ENCODE measurements at regions not wholly inside any gene's neighbourhood (a gene's known extent, or its start where the extent isn't known, plus 50 kb on each side); places are given as distances from the start of the nearest gene placed in this dataset.
A peak's percentile ranks its signal among the peaks of the same experiment; 100 is the strongest.
"Not testable (repeated sequence)": the region's sequence is repeated elsewhere in the genome, so short reads cannot be mapped to it uniquely, and the experiment has no call there.

DNA sequence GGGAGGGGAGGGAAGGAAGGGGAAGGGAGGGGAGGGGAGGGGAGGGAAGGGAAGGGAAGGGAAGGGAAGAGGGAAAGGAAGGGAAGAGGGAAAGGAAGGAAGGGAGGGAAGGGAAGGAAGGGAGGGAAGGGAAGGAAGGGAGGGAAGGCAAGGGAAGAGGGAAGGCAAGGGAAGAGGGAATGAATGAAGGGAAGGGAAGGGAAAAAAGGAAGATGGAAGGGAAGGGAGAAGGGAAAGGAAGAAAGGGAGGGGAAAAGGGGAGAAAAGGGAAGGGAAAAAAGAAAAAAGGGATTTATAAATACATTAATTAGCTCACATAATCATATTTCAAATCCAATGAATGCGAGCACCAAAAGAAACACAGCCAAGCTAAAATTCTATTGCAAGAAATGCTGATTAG is 202.9 kb upstream of the LRRTM4 start:
- DNase-seq = no peak

- DNase-seq = not testable (repeated sequence)
Measured at GRCh38 chr2:77734662-77735340, 212.6 kb upstream of the LRRTM4 start.

DNA sequence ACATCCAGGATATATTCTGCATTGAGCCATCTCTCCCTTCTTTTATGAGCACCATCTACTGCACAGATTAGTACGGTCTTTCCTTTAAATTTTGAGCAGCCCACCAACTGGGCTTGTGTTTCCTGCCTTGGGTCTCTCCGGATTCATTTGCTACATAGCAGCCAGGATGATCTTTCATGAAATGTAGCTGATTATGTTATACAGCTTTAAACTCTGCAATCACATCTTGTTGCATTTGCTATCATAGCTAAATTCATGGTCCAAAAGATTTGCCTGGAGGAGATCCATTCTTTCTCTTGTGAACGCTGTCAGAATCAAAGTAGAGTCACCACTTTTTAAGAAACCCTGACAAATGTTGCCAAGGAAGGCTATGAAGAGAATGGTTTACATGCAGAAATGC is 215.1 kb upstream of the LRRTM4 start:
- DNase-seq = no peak

DNA sequence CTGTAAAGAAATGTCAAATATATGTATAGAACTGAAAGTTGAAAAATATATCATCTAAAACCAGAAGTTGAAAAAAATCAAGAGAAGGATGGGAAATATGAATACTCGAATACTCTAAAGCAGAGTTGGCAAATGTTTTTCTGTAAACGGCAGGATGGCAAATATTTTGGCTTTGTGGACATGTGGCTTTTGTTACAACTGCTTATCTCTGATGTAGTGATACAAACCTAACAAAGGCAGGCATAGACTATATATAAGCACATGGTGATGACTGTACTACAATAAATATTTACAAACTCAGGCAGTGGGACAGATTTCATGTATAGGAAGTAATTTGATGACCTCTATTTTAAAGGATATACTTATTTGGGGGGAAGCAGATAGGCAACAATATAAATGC is 224.6 kb upstream of the LRRTM4 start:
- peak; percentile 2 for DNase-seq

DNA sequence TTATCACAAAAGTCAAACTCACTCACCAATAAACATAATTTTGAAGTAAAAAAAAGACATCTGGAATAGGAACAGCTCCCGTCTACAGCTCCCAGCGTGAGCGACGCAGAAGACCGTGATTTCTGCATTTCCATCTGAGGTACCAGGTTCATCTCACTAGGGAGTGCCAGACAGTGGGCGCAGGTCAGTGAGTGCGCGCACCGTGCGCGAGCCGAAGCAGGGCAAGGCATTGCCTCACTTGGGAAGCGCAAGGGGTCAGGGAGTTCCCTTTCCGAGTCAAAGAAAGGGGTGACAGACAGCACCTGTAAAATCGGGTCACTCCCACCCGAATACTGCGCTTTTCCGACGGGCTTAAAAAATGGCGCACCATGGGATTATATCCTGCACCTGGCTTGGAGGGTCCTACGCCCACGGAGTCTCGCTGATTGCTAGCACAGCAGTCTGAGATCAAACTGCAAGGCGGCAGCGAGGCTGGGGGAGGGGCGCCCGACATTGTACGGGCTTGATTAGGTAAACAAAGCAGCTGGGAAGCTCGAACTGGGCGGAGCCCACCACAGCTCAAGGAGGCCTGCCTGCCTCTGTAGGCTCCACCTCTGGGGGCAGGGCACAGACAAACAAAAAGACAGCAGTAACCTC is 231.7 kb upstream of the LRRTM4 start:
- DNase-seq = not testable (repeated sequence)

- no peak for DNase-seq
Measured at GRCh38 chr2:77767388-77768076, 245.4 kb upstream of the LRRTM4 start.

DNA sequence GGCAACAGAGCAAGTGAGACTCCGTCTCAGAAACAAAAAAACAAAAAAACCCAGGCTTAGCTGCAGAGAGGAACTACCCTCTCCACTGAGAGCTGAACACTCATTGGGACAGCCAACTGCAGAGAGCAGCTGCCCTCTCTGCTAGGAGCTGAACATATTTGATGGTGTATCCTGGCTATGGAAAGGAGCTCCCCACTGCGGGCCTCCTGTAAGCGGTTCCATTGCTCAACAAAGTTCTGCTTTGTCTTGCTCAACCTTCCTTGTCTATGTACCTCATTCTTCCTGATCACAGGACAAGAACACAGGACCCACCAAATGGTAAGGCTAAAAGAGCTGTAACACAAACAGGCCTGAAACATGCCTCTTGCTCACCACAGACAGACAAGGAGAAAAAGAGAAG is 246.3 kb upstream of the LRRTM4 start:
- DNase-seq = no peak

GRCh38 chr2:77778917-77779316 is 256.7 kb upstream of the LRRTM4 start:
- DNase-seq = no peak

- DNase-seq = not testable (repeated sequence)
Measured at GRCh38 chr2:77793500-77793899, 271.3 kb upstream of the LRRTM4 start.

- no peak for DNase-seq
Measured at GRCh38 chr2:77796397-77796796, 274.2 kb upstream of the LRRTM4 start.

DNA sequence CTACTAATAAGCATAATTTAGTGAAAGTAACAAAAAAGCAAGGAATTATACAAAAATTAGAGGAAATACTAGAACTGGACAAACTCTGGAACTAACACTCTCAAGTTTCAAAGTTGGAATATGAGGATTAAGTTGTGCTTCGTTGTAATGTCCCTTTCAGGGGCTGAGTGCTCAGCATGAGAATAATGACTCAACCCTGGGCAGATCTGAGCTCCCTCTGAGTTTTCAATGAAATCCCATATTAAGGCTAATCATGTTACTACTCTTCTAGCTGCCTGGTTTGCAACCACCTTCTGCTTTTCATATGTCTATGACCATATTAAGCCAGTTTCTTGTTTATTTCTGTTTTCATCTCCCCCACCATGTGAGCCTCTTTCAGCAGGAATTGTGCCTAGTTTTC is 274.9 kb upstream of the LRRTM4 start:
- no peak for DNase-seq

DNA sequence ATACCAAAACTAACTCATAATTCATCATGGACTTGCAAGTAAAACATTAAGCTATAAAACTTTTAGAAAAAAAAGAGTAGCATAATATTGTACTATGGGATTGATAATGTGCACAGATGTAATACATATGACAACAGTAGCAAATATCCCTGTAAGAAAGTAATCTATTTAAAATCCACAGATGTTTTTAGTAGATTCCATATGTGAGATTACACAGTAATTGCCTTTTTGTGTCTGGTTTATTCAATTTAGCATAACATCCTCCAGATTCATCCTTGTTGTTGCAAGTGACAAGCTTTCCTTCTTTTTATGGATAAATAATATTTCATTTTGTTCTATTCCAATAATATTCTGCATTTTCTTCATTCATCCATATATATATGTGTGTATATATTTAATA is 278.2 kb upstream of the LRRTM4 start:
- no peak for DNase-seq

DNA sequence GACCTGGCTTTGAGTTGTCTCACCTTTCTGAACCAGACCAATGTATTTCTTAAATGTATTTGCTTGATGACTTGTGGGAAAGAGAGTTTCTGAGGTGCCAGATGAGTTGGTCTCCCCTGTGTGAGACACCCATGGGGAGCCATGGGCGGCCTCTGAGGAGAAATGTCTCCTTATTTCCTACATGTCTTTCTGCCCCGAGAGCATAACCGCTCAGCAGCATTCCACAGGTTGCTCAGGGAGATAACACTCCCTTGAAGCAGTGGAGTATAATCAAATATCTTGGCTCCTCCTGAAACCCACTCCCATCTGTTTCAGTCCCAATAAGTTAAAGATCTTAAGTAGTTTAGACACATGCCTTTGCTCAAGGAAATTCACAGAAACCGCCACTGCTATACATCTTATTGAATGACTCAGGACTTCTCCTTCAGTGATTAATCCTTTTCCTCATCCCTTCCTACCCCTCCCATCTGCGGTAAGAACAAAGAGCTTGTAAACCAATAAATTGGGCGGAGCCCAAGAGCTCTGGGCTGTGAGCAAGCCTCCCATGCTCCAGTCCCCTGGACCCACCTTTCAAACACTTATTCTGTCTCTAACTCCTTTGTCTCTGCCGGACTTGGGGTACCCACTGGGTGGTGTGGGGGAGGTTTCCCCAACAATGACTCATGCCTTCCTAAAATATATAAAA is 285.5 kb upstream of the LRRTM4 start:
- no peak for DNase-seq

GRCh38 chr2:77808599-77808998 is 286.4 kb upstream of the LRRTM4 start:
- DNase-seq = no peak

DNA sequence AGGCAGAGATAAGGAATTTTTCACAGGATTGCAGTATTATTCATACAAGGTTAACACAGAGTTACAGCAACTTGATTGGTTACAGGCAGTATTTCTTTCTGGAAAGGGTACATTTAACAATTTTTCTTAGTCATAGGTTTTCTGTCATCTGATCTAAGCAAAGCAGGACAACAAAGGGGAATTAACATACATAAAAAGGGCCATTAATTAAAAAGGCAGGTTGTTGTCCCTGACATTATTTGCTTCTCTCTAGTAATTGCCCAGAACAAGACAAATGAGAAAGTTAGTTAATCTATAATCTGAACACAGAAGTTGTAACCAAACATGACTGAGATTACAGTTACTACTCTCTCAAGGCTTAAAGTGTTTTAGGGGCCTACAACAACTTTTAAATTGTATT is 291.4 kb upstream of the LRRTM4 start:
- DNase-seq = no peak

DNA sequence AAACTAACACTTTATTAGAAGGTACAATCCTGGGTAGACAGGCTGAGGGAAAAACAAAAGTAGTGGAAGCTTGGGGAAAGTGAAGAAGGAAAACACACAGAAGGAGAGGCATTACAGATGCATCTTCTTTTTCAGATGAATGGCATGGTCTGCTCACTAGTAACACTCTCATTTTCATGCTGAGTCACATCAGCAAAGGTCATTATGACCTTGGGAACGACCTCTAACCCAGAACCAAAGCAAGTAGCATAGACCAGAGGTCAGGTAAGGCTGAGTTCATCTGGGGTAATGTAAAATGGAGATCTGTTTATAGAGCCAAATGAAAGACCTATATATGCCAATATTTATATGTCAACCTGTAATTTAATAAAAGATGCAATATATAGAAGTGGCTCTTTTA is 294.4 kb upstream of the LRRTM4 start:
- DNase-seq = no peak

DNA sequence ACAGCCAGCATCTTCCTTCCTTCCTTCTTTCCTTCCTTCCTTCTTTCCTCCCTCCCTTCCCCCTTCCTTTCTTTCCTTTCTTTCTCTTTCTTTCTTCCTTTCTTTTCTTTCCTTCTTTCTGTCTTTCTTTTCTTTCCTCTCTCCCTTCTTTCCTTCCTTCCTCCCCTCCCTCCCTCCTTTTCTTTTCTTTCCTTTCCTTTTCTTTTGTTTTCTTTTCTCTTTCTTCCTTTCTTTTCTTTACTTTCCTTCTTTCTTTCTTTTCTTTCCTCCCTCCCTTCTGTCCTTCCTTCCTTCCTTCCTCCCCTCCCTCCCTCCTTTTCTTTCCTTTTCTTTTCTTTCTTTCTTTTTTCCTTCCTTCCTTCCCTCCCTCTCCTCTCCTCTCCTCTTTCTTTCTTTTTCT is 296.0 kb upstream of the LRRTM4 start:
- no peak for DNase-seq

DNA sequence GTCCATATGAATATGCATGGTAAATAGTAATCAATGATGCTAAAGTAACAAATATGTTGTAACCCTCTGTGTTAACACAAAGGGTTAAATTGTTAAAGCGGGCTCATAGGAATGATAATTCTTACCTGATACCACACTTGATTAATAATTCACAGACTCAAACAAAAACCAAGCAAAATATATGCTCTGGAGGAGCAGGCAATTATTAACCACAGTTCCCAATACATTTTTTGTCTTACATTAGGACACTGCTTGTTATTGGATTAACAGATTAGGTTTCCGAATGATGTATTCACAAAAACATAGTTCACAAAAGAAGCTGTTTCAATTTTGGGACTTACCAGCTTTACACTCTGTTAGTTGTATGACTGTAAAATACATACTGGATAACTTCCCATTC is 300.9 kb upstream of the LRRTM4 start:
- DNase-seq = no peak

- no peak for DNase-seq
Measured at GRCh38 chr2:77831060-77831459, 308.9 kb upstream of the LRRTM4 start.

- no peak for DNase-seq
Measured at GRCh38 chr2:77831471-77831870, 309.3 kb upstream of the LRRTM4 start.

GRCh38 chr2:77831898-77832297 is 309.7 kb upstream of the LRRTM4 start:
- DNase-seq = no peak

- no peak for DNase-seq
Measured at GRCh38 chr2:77834360-77835002, 312.3 kb upstream of the LRRTM4 start.

- DNase-seq = no peak
Measured at GRCh38 chr2:77838441-77838840, 316.3 kb upstream of the LRRTM4 start.

Data from NCI-H345 (cell line).